ENCODE measurements at regions not wholly inside any gene's neighbourhood (a gene's known extent, or its start where the extent isn't known, plus 50 kb on each side); places are given as distances from the start of the nearest gene placed in this dataset.

GRCh38 chr1:115577513-115577912 lies 64.3 kb upstream of the VANGL1 start:
- DNase-seq (ENCODE audit: low read depth), result no peak

- DNase-seq (ENCODE audit: low read depth), result no peak
Observed at GRCh38 chr1:115575661-115576060, 66.1 kb upstream of the VANGL1 start.

DNA sequence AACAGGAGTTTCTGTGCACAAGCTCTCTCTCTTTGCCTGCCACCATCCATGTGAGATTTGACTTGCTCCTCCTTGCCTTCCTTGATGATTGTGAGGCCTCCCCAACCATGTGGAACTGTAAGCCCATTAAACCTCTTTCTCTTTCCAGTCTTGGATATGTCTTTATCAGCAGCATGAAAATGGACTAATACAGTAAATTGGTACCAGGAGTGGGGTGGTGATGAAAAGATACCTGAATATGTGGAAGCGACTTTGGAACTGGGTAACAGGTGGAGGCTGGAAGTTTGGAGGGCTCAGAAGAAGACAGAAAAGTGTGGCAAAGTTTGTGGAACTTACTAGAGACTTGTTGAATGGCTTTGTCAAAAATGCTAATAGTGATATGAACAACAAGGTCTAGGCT lies 69.1 kb upstream of the VANGL1 start:
- no peak for DNase-seq (ENCODE audit: low read depth)

DNA sequence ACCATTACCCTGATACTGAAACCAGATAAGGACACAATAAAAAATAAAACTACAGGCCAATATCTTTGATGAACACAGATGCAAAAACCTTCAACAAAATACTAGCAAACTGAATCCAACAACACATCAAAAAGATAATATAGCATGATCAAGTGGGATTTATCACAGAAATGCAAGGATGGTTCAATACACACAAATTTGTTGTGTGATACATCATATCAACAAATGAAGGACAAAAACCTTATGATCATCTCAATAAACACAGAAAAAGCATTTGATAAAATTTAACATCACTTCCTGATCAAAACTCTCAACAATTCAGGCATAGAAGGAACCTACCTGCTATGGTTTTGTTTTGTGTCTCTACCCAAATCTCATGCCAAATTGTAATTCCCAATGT lies 74.3 kb upstream of the VANGL1 start:
- DNase-seq (ENCODE audit: low read depth), result no peak

DNA sequence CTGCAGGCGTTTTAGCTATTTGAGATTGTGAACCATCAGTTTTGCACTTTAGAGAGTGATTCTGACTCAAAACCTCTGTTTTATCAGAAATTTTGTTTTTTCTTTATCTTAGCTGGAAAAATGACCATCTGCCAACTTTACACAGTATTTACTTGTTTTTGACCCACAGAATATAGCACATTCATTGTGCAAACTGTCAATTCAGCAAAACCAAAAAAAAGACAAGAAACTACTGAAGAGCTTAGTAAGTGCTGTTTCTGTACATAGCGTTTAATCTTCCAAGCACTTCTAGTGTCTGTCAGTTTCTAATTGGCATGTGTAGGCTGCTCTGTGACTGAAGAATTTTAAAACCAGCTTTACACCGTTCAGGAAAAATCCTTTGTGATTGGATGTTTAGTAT lies 76.0 kb upstream of the VANGL1 start:
- no peak for DNase-seq (ENCODE audit: low read depth)

DNA sequence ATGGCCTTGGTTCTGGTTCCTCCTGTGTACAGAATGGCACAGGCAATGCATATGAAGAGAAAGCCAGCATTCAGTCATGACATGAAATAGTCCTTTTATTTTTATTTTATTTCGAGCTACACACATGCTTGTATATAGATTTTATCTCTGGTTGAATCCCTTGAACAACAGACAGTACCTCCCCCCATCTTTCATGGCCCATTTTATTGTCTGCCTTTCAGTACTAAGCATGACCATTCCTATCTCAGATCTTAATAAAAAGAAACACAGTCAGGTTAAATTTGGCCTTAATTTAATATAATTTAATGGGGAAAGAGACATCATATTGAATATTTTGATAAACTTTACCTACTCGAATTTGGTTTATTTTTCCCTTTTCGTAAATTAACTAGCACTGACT lies 76.4 kb upstream of the VANGL1 start:
- no peak for DNase-seq (ENCODE audit: low read depth)

DNA sequence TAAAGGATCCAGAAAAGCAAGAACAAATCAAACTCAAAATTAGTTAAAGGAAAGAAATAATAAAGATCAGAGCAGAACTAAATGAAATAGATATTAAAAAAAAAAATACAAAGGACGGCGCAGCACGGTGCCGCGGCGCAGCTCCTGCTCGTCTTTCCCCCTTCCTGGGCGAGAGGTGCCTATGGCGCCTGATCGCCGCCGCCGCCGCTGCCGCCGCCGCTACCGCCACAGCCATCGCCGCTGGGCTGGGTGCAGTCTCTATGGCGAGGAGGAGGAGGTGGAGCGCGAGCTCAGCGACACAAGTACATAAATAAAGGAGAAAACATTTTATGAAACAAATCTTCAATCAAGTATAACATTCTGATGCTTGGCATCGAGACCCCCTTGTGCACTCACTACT lies 77.6 kb upstream of the VANGL1 start:
- no peak for DNase-seq (ENCODE audit: low read depth)

DNA sequence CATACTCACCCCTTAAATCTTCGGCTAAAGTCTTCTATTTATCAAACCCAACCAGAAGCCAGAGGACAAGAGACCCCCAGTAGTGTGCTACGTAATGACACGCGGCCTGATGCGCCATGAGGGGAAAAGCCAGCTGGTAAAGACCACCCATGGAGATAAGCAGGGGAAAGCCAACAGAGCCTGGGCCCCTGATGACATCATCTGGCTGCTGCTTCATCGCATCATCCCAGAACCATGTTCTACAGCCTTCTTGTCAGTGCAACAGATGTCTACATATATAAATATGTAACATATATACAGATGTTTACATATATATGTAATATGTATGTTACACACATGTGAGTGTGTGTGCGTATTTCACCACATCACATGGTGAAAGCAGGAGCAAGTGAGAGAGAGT lies 81.7 kb upstream of the VANGL1 start:
- DNase-seq (ENCODE audit: low read depth), result no peak

DNA sequence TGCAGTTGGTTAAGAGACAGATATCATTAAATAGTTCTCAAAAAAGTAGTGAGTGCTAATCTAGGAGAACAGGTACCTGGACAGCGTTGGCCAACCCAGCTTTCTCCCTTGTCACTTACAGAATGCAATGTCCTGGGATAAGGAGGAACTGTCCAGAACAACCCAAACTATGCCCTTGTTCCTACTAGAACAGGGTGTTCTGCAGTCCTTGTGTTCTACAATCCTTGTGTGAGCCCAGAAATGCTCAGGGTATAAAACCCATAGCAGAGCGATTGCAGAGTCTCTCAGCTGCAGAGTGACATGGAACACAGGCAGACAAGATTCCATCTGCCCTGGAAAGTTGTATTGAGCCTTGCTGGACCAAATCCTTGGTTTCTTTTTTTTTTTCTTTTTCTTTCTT lies 83.5 kb upstream of the VANGL1 start:
- no peak for DNase-seq (ENCODE audit: low read depth)

DNA sequence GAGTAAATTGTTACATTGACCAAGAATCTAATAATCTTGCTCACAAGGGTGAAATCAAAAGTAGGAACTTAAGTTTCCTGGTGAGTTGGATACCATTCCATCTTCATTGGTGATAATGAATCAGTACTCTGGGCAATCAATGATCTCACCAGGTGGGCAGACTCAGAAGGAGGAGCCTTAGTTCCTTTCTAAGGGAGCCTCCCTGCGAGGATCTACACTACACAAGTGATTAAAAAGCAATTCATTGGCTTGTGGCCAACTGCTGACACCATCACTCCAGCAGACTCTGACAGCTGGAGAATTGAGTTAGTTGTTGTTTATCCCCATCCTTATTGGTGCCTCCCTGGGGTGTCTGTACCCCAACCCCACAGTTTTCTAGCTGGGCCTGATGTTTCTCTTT lies 84.1 kb upstream of the VANGL1 start:
- DNase-seq (ENCODE audit: low read depth), result no peak

- DNase-seq (ENCODE audit: low read depth), result no peak
Observed at GRCh38 chr1:115556236-115556635, 85.5 kb upstream of the VANGL1 start.

DNA sequence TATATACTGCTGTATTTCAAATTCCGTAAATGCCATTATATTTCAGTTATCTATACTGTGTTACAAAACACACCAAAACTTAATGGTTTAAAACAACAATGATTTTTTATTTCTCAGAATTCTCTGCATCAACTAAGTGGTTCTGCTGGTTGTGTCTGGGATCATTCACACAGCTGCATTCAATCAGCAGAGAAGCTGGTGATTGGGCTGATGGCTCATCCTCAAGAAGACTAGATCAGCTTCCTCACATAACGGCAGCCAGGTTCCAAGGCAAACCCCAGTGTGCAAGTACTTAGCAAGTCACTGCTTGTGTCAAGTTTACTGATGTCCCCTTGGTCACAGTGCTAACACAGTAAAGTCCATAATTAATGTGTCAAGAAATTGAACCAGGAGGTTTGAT lies 86.3 kb upstream of the VANGL1 start:
- DNase-seq (ENCODE audit: low read depth), result no peak

DNA sequence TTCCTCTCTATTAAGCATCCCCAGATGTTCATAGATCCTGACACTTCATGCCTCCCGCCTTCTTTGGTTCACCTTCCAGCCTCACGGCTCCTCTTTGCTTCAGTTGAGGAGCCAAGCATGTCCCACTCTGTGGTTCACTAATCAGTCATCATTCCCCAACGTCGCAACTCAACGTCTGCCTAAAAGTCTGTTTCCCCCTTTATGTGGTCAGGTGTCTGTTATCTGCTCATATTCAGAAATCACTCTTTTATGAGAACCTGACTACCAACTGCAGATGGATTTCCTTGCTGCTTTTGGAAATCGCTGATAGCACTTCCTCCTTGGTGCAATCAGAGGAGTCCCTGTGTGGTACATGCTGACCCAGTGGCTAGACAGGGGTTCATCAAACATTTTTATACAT lies 94.1 kb upstream of the VANGL1 start:
- no peak for DNase-seq (ENCODE audit: low read depth)

- no peak for DNase-seq (ENCODE audit: low read depth)
Observed at GRCh38 chr1:115546846-115547245, 94.9 kb upstream of the VANGL1 start.

GRCh38 chr1:115545791-115546733 lies 95.7 kb upstream of the VANGL1 start:
- DNase-seq (ENCODE audit: low read depth), result peak; percentile 6

GRCh38 chr1:115545096-115545720 lies 96.6 kb upstream of the VANGL1 start:
- DNase-seq (ENCODE audit: low read depth), result no peak

GRCh38 chr1:115544131-115544530 lies 97.6 kb upstream of the VANGL1 start:
- no peak for DNase-seq (ENCODE audit: low read depth)

- DNase-seq (ENCODE audit: low read depth), result no peak
Observed at GRCh38 chr1:115543247-115543646, 98.5 kb upstream of the VANGL1 start.

DNA sequence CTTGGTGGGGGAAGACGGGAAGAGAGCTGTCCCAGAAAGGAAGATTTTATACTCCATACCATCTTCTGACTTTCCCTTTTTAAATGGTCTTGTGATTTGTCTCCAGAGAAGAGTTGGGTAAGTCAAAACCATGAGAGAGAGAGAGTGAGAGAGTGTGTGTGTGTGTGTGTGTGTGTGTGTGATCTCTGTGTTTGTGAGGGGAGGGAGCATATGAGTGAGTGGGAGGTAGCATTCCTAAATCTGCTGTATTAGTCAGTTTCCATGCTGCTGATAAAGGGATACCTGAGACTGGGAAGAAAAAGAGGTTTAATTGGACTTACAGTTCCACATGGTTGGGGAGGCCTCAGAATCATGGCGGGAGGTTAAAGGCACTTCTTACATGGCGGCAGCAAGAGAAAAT lies 102.0 kb upstream of the VANGL1 start:
- DNase-seq (ENCODE audit: low read depth), result no peak

GRCh38 chr1:115539061-115539460 lies 102.7 kb upstream of the VANGL1 start:
- DNase-seq (ENCODE audit: low read depth), result no peak

GRCh38 chr1:115538579-115538978 lies 103.2 kb upstream of the VANGL1 start:
- DNase-seq (ENCODE audit: low read depth), result no peak

- DNase-seq (ENCODE audit: low read depth), result no peak
Observed at GRCh38 chr1:115537415-115537814, 104.4 kb upstream of the VANGL1 start.

DNA sequence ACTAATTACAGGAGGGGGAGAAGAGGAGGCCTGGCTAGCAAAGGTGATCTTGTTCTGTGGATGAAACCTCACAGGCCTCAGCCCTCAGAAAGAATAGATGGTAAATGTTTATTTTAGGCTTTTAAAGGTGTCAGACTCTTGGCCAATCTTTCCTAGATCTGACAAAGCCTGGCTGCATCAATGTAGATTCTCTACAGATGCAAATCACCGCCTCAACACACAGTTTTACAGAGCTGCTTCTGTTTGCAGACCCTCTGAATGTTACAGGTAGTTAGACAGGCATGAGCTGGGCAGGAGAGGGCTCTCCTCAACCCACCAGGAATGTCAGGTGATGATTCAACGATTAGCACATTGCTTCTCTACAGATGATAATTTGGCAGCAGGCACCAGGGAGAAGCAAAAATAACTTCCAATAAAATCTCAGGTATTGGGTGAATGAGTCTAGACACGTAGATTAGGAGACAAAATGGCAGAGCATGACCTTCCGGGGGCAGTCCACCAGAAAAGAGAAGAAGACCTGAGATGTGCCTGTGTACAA lies 105.4 kb upstream of the VANGL1 start:
- no peak for DNase-seq (ENCODE audit: low read depth)
